GM18867 (cell line): ENCODE measurements at regions not wholly inside any gene's neighbourhood (a gene's known extent, or its start where the extent isn't known, plus 50 kb on each side); places are given as distances from the start of the nearest gene placed in this dataset.

Source experiments
- ATAC-seq: cut with Tn5 transposase; IDR thresholded peaks from one replicate; pipeline ENCODE4 v1.9.1; 2021; ENCODE audit warnings: mild to moderate bottlenecking, moderate library complexity; ENCODE audit not compliant: unreplicated experiment

- ATAC-seq, result no peak
Observed at GRCh38 chr4:189440716-189441115, 500.0 kb upstream of the FRG1 start.

GRCh38 chr4:189443341-189443740, 497.3 kb upstream of the FRG1 start:
- ATAC-seq, result no peak

GRCh38 chr4:189445613-189446012, 495.1 kb upstream of the FRG1 start:
- no peak for ATAC-seq

- no peak for ATAC-seq
Observed at GRCh38 chr4:189463734-189464133, 476.9 kb upstream of the FRG1 start.

DNA sequence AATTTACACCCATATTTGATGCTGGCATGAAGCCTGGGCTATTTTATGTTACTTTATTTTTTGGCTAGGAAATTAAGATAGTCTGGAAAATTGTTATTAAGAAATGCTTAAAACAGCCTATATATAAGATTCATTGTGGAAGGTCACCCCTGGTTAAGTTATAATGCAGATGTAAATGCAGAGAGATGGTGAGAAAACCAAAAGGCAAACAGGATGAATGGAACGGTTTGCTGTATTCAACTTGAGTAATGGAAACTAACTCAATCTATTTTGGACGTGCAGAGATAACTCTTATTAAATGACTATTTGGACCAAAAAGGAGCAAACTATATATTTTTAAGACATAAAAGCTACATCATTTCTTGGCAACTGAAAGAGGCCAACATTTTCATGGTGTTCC, 446.3 kb upstream of the FRG1 start:
- ATAC-seq, result no peak

GRCh38 chr4:189497516-189497915, 443.2 kb upstream of the FRG1 start:
- no peak for ATAC-seq

DNA sequence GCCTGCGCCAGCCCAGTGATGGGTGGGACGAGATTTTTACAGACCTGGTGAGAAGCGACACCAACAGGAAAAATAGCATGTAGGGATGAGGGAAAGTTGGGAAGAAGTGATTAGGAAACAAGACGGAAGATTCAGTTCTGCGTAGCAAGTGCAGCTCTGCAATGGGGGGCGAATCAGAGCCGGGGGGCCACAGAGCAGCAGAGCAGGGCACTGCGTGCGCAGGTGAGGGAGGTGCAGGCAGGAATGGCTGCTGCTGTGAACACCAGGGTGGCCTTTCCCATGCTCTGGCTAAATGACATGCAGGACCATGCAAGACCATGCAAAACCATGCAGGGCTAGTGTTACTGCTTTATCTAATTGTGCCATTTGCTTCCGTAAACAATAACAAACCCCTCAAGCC, 442.7 kb upstream of the FRG1 start:
- ATAC-seq, result no peak

DNA sequence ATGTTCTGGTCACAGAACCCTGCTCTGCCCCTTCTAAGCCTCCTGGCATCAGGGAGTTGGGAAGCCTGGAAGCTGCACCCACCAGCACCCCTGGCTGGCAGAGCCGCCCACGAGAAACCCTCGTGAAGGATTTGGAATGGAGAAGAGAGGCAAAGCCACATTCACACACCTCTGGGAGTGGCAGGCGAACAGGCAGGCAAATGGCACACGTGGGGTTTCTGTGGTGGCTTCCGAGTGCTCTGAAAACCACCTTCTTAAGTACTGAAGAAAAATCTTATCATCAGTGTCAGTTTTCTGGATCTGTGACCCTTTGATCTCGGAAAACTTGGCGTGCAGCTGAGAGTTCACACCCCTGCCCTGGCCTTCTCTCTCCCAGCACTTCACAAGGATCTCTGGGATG, 442.2 kb upstream of the FRG1 start:
- no peak for ATAC-seq

DNA sequence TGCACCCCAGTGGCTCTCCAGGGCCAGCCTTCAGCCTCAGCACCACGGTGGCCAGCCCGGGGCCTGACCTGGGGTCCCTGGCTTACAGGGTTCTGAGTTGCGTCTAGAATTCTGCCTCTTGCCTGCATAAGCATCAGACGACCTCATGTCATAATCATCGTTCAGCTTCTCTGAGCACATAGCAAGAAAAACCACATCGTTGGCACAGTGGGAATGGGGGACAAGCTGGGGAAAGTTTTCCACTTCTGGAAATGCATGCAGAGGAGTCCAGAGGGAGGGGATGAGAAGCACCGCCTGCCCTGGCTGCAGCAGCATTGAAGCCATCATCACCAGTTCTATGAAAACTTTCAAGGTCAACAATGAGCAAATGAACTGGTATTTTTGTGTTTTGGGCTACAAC, 441.0 kb upstream of the FRG1 start:
- no peak for ATAC-seq

DNA sequence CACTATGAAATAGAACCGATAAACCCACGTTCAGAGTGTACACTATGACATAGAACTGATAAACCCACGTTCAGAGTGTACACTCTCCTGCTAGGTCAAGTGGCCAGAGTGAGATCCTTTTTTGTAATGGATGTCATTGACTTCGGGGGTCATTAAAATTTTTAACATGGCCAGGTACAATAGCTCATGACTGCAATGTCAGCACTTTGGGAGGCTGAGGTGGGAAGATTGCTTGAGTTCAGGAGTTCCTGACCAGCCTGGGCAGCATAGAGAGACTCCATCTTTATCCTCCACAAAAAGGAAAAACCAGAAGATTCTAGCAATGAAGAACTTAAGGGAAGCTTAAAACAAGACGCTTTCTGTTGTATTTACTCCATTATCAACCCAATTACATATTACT, 439.7 kb upstream of the FRG1 start:
- ATAC-seq, result no peak

GRCh38 chr4:189502841-189503435, 437.7 kb upstream of the FRG1 start:
- peak; percentile 68 for ATAC-seq

- ATAC-seq, result no peak
Observed at GRCh38 chr4:189504220-189504619, 436.5 kb upstream of the FRG1 start.

- no peak for ATAC-seq
Observed at GRCh38 chr4:189505380-189505779, 435.3 kb upstream of the FRG1 start.

DNA sequence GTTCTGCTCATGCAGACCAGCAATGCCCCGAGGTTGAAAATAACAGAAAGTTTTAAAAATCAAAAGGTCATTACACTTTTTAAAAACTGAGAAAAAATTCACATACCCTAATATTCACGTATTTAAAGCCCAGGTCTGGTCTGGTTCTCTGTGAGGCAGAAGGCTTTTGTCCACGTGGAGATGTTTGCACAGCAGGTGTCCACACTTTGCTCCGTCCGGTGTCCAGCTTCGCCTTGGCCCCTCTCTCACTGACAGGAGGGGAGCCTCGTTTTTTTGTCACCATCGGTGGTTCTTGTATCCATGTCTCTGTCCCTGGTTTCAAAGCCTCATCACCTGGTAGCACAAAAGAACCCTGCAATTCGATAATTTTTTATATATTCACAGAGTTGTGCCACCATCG, 434.6 kb upstream of the FRG1 start:
- no peak for ATAC-seq

- no peak for ATAC-seq
Observed at GRCh38 chr4:189507060-189507459, 433.6 kb upstream of the FRG1 start.

DNA sequence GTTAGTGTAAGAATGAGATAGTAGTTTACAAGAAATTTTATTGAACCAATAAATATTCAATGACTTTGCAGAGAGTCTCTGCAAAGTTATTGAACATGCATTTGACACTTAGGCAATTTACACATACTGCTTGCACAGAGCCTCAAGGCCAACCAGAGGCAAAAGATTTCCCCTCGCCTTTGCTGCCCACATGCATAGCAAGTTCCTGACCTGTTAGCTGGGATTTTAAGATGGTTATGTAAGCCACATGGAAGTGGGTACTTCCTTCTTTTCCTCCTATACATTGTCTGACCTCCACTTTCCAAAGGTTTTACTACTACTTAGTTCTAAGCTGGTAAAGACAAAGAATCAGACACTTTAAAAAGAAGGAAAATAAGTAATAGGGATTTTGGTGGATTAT, 430.1 kb upstream of the FRG1 start:
- no peak for ATAC-seq

DNA sequence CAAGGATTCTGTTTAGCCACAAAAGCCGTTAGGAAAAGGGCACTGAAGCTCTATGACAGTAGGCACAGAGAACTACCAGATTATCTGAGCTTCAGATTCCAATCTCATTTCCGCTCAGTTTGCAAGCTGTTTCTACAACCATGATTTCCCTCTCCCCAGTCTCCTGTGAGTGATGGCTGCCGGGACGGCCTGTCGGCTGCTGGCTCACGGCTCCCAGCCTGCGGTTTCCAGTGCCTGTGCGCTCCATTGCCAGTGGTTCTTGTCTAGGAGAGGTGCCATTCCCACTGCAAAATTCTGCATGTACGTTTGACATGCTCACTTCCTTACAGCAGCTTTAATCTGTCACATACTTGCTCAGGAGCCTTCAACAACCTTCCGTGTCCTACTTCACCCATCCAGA, 429.1 kb upstream of the FRG1 start:
- ATAC-seq, result no peak

GRCh38 chr4:189513421-189513820, 427.3 kb upstream of the FRG1 start:
- no peak for ATAC-seq

GRCh38 chr4:189514209-189514608, 426.5 kb upstream of the FRG1 start:
- ATAC-seq, result no peak

DNA sequence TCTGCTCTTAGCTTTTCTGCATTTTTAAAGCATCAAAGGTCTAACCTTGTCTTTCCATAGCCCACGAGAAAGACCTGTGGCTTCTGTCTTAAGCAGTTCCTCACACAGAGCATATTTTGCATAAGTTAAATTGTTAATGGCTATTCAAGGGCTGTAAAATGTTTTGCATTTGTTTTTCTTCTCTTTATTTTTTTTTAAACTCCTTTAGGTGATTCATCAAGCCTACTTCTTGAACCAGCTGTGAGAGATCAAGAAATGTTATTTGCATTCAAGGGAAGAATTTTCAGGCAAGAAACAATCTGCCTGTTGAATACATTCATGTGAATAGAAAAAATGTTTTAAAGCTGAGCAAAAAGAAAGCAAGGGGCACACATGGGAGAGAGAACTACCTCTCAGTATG, 423.8 kb upstream of the FRG1 start:
- no peak for ATAC-seq

DNA sequence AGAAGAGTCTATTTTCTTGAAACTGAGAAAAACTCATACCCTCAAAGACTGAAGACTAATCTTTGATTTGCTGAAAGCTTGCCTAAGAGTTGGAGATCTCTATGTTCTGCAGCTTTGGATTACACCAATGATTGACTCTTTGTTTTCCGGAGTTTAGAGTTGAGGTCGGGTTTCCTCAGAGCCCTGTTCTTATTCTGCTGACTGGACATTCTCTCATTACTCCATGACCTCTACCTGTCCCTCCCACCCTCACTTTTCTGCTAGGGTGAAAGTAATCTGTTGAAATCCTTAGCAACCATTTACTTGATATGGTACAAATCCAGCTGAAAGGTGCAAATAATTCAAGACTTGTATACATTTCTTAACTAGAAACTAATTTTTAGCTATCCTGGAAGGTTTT, 421.5 kb upstream of the FRG1 start:
- no peak for ATAC-seq

DNA sequence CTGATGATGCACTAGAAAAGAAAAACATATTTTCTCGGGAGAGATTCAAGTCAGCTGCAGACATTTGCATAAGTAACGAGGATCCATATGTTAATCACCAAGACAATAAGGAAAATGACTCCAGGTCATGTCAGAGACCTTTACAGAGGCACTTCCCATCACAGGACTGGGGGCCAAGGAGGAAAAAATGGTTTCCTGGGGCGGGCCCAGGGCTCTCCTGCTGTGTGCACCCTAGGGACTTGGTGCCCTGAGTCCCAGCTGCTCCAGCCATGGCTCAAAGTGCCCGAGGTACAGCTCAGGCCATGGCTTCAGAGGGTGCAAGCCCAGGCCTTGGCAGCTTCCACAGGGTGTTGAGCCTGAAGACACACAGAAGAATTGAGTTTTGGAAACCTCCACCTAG, 415.4 kb upstream of the FRG1 start:
- no peak for ATAC-seq

GRCh38 chr4:189530848-189531247, 409.8 kb upstream of the FRG1 start:
- ATAC-seq, result no peak

DNA sequence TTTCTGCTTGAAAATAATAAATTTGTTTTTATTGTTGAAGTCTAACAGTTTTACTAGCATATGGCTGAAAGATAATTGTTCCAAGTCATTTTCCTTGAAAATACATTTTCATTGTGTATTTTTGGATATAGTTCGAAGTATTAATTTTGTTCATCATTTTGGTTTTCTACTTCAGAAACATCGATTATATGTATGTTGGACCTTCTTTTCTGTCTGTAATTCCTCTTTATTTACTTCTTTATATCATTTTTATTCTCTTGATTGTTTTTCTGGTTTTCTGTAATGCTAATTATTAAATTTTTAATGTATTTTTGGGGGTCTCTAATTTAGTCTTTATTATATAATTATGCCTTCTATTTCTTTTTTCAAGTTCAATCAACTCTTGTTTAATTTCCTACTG, 407.1 kb upstream of the FRG1 start:
- ATAC-seq, result no peak
